Adrenal gland (tissue), 5 donors: ENCODE measurements at regions not wholly inside any gene's neighbourhood (a gene's known extent, or its start where the extent isn't known, plus 50 kb on each side); places are given as distances from the start of the nearest gene placed in this dataset.
"Not testable (repeated sequence)": the region's sequence is repeated elsewhere in the genome, so short reads cannot be mapped to it uniquely, and the experiment has no call there.

Experiments used
- POLR2A ChIP-seq, 2 donors: fragments of 450-650 bp; IDR thresholded peaks; one replicate each; pipeline ENCODE4 v1.6.1; 2017; ENCODE audit warnings: antibody characterized with exemption in 2 of 2, mild to moderate bottlenecking in 2 of 2, moderate library complexity in 1 of 2
- TF ChIP-seq, protein P1 (sequence below), 6 experiments: fragments of 450-650 bp in 4 of 6; fragments of 200-600 bp in 2 of 6; sonication (generic) in 1 of 6; IDR thresholded peaks; 1 replicate in 5 of 6; 2 replicates in 1 of 6; pipeline versions ENCODE4 v1.5.1 to v1.8.0; 2016 to 2021; ENCODE audit warnings: antibody characterized with exemption in 6 of 6, mild to moderate bottlenecking in 2 of 6, moderate library complexity in 1 of 6
- donor health status: DM: no; HTN: no; CAD: no.

DNA sequence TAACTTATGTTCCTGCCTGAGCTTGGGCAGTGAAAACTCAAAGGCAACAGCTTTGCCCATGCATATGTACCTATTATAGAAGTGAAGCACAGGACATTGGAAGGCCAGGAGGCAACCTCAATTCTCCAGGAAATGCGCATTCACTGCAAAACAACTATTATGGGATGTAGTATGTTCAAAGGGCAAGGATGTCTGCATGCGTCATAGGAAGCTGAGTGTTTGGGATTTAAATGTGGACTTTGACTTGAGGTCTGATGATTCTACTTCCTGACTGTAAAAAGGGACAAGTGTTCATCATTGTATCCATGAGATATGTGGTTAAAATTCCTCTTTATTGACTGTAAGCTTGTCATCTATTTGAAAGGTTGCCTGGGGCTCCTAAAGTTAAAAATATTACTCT, 103.3 kb upstream of the TRIM77 start:
- TF ChIP-seq POLR2A (IDR thresholded peaks at IDR 0.05) = not testable (repeated sequence)
- TF ChIP-seq, protein P1, sequence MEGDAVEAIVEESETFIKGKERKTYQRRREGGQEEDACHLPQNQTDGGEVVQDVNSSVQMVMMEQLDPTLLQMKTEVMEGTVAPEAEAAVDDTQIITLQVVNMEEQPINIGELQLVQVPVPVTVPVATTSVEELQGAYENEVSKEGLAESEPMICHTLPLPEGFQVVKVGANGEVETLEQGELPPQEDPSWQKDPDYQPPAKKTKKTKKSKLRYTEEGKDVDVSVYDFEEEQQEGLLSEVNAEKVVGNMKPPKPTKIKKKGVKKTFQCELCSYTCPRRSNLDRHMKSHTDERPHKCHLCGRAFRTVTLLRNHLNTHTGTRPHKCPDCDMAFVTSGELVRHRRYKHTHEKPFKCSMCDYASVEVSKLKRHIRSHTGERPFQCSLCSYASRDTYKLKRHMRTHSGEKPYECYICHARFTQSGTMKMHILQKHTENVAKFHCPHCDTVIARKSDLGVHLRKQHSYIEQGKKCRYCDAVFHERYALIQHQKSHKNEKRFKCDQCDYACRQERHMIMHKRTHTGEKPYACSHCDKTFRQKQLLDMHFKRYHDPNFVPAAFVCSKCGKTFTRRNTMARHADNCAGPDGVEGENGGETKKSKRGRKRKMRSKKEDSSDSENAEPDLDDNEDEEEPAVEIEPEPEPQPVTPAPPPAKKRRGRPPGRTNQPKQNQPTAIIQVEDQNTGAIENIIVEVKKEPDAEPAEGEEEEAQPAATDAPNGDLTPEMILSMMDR (IDR thresholded peaks at IDR 0.05) = not testable (repeated sequence)
